ENCODE measurements at regions not wholly inside any gene's neighbourhood (a gene's known extent, or its start where the extent isn't known, plus 50 kb on each side); places are given as distances from the start of the nearest gene placed in this dataset.
A peak's percentile ranks its signal among the peaks of the same experiment; 100 is the strongest.

GRCh38 chr16:49078104-49078503, 203.5 kb downstream of the CBLN1 start:
- DNase-seq (ENCODE audit: low spot score): no peak

- no peak for DNase-seq (ENCODE audit: low spot score)
These were observed 205.9 kb downstream of the CBLN1 start for GRCh38 chr16:49075709-49076108.

GRCh38 chr16:49068224-49068623, 213.4 kb downstream of the CBLN1 start:
- DNase-seq (ENCODE audit: low spot score): no peak

GRCh38 chr16:49067776-49068175, 213.9 kb downstream of the CBLN1 start:
- no peak for DNase-seq (ENCODE audit: low spot score)

GRCh38 chr16:49061137-49061714, 220.4 kb downstream of the CBLN1 start:
- no peak for DNase-seq (ENCODE audit: low spot score)

GRCh38 chr16:49060728-49061127, 220.9 kb downstream of the CBLN1 start:
- DNase-seq (ENCODE audit: low spot score): no peak

- DNase-seq (ENCODE audit: low spot score): no peak
These were observed 223.3 kb downstream of the CBLN1 start for GRCh38 chr16:49058382-49058781.

GRCh38 chr16:49057936-49058335, 223.7 kb downstream of the CBLN1 start:
- DNase-seq (ENCODE audit: low spot score): no peak

- DNase-seq (ENCODE audit: low spot score): no peak
These were observed 224.2 kb downstream of the CBLN1 start for GRCh38 chr16:49057391-49057790.

- DNase-seq (ENCODE audit: low spot score): no peak
These were observed 225.1 kb downstream of the CBLN1 start for GRCh38 chr16:49056546-49056945.

GRCh38 chr16:49055824-49056545, 225.7 kb downstream of the CBLN1 start:
- DNase-seq (ENCODE audit: low spot score): peak; percentile 56

- DNase-seq (ENCODE audit: low spot score): no peak
These were observed 226.3 kb downstream of the CBLN1 start for GRCh38 chr16:49055291-49055690.

- no peak for DNase-seq (ENCODE audit: low spot score)
These were observed 227.0 kb downstream of the CBLN1 start for GRCh38 chr16:49054606-49055005.

- no peak for DNase-seq (ENCODE audit: low spot score)
These were observed 228.8 kb downstream of the CBLN1 start for GRCh38 chr16:49052846-49053245.

- no peak for DNase-seq (ENCODE audit: low spot score)
These were observed 230.1 kb downstream of the CBLN1 start for GRCh38 chr16:49051576-49051975.

GRCh38 chr16:49050607-49051006, 231.0 kb downstream of the CBLN1 start:
- no peak for DNase-seq (ENCODE audit: low spot score)

GRCh38 chr16:49049644-49050043, 232.0 kb downstream of the CBLN1 start:
- no peak for DNase-seq (ENCODE audit: low spot score)

- DNase-seq (ENCODE audit: low spot score): no peak
These were observed 232.4 kb downstream of the CBLN1 start for GRCh38 chr16:49049191-49049590.

GRCh38 chr16:49048557-49048956, 233.1 kb downstream of the CBLN1 start:
- DNase-seq (ENCODE audit: low spot score): no peak

- DNase-seq (ENCODE audit: low spot score): no peak
These were observed 245.5 kb downstream of the CBLN1 start for GRCh38 chr16:49036126-49036525.

GRCh38 chr16:49027420-49027819, 254.2 kb downstream of the CBLN1 start:
- DNase-seq (ENCODE audit: low spot score): no peak

- DNase-seq (ENCODE audit: low spot score): no peak
These were observed 255.0 kb downstream of the CBLN1 start for GRCh38 chr16:49026566-49027181.

GRCh38 chr16:49024896-49025295, 256.7 kb downstream of the CBLN1 start:
- DNase-seq (ENCODE audit: low spot score): no peak

- DNase-seq (ENCODE audit: low spot score): no peak
These were observed 257.6 kb downstream of the CBLN1 start for GRCh38 chr16:49024016-49024415.
